ENCODE measurements at regions not wholly inside any gene's neighbourhood (a gene's known extent, or its start where the extent isn't known, plus 50 kb on each side); places are given as distances from the start of the nearest gene placed in this dataset.

DNA sequence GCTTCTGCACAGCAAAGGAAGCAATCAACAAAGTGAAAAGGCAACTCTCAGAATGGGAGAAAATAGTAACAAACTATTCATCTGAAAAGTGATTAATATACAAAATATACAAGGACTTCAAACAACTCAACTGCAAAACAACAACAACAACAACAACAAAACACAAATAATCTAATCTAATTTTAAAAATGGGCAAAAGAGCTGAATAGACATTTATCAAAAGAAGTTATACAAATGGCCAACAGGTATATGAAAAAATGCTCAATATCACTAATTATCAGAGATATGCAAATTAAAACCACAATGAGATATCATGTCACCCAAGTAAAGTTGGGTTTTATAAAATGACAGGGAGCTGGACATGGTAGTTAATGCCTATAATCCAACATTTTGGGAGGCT lies 602.8 kb upstream of the DIAPH2 start:
- POLR2A ChIA-PET (ENCODE audit: partially characterized antibody), result no interaction called here
- CTCF ChIA-PET (ENCODE audit: partially characterized antibody), result interaction anchor here (0.6 kb wide), 1 partner anchor 53 kb away, joined by 3 read pairs; no protein-coding TSS in a partner anchor
- FAIRE-seq, result no peak

More for the DNA sequence above, 602.8 kb upstream of the DIAPH2 start:
- no peak overlapping the region for H4K5ac ChIP-seq (ENCODE audit: insufficient read length, low read depth, low read length)
- no peak overlapping the region for H2BK120ac ChIP-seq (replicated peaks; ENCODE audit: low read depth, low read length)
- no peak overlapping the region for H4K8ac ChIP-seq (ENCODE audit: extremely low read depth, insufficient read depth, low read length)
- no peak overlapping the region for H3K23ac ChIP-seq (ENCODE audit: insufficient read length)
- no peak overlapping the region for H2BK5ac ChIP-seq (ENCODE audit: low read depth, low read length)
- H3K18ac ChIP-seq (ENCODE audit: extremely low read depth, low read length), result no peak overlapping the region
- no peaks in the 10 kb centered on the region for H3K27me3 ChIP-seq (replicated peaks in 1 of 4; ENCODE audit: control insufficient read depth in 3 of 4, extremely low read depth in 1 of 4, insufficient read depth in 3 of 4, low read length in 3 of 4)
- no peak overlapping the region for H3K56ac ChIP-seq (replicated peaks; ENCODE audit: insufficient read length, low read depth, low read length)
- no peak overlapping the region for H3K27ac ChIP-seq (ENCODE audit: low read depth, low read length)
- H2BK12ac ChIP-seq (ENCODE audit: low read depth, low read length), result no peak overlapping the region
- no peak for DNase-seq (ENCODE audit: low read depth in 1 of 2, low spot score in 2 of 2)
- H4K20me1 ChIP-seq (replicated peaks in 1 of 2; ENCODE audit: control insufficient read depth in 1 of 2, insufficient read depth in 2 of 2, low read length in 2 of 2), result no peaks in the 10 kb centered on the region
- no peak overlapping the region for H3K9ac ChIP-seq (replicated peaks in 1 of 4; ENCODE audit: extremely low read depth in 1 of 4, low read depth in 3 of 4, low read length in 3 of 4)
- no peaks in the 10 kb centered on the region for H3K9me3 ChIP-seq (ENCODE audit: insufficient read depth in 2 of 2, low read depth in 1 of 2, low read length in 1 of 2)
- H3K14ac ChIP-seq (ENCODE audit: insufficient read length), result no peak overlapping the region
- no peak overlapping the region for H2AFZ ChIP-seq (ENCODE audit: low read length)
- no peaks in the 10 kb centered on the region for H3K79me2 ChIP-seq (ENCODE audit: control insufficient read depth in 1 of 2, insufficient read depth in 2 of 2, low read length in 2 of 2)
- no peak overlapping the region for H4K91ac ChIP-seq (replicated peaks; ENCODE audit: insufficient read length, low read length)
- H2AK5ac ChIP-seq (ENCODE audit: low read depth, low read length), result no peak overlapping the region
- no peak overlapping the region for H3K4me2 ChIP-seq (ENCODE audit: insufficient read depth in 1 of 2, low read depth in 2 of 2, low read length in 2 of 2)
- no peaks in the 10 kb centered on the region for H3K23me2 ChIP-seq (ENCODE audit: low read depth, low read length)
- H3K4me3 ChIP-seq (ENCODE audit: extremely low read depth in 1 of 4, insufficient read depth in 2 of 4, low read depth in 3 of 4, low read length in 4 of 4), result no peak overlapping the region
- no peak for TF ChIP-seq SP4 (IDR thresholded peaks at IDR 0.05; ENCODE audit: low read length)
- no peak for TF ChIP-seq HDAC6 (IDR thresholded peaks at IDR 0.05; ENCODE audit: low read depth, low read length)
- TF ChIP-seq SRF (IDR thresholded peaks at IDR 0.05; ENCODE audit: low read depth, low read length), result no peak
- TF ChIP-seq, protein P1, sequence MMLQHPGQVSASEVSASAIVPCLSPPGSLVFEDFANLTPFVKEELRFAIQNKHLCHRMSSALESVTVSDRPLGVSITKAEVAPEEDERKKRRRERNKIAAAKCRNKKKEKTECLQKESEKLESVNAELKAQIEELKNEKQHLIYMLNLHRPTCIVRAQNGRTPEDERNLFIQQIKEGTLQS (IDR thresholded peaks at IDR 0.05; ENCODE audit: insufficient read depth, low read depth, low read length), result no peak
- no peak for TF ChIP-seq BRCA1 (IDR thresholded peaks at IDR 0.05; ENCODE audit: low read depth, low read length)
- TF ChIP-seq SIN3A (conservative IDR thresholded peaks at IDR 0.05 in 1 of 2, IDR thresholded peaks at IDR 0.05 in 1 of 2; ENCODE audit: low read depth in 1 of 2, low read length in 2 of 2), result no peak
- TF ChIP-seq BACH1 (IDR thresholded peaks at IDR 0.05; ENCODE audit: low read length), result no peak
- TF ChIP-seq TAF7 (optimal IDR thresholded peaks at IDR 0.05; ENCODE audit: borderline replicate concordance, low read depth, low read length), result no peak
- no peak for TF ChIP-seq JUN (IDR thresholded peaks at IDR 0.05; ENCODE audit: low read depth, low read length)
- TF ChIP-seq GABPA (IDR thresholded peaks at IDR 0.05; ENCODE audit: borderline replicate concordance, insufficient read depth, low read length), result no peak
- no peak for TF ChIP-seq SIRT6 (IDR thresholded peaks at IDR 0.05; ENCODE audit: low read length)
- TF ChIP-seq TBP (IDR thresholded peaks at IDR 0.05; ENCODE audit: low read depth, low read length), result no peak
- no peak for TF ChIP-seq RXRA (IDR thresholded peaks at IDR 0.05; ENCODE audit: insufficient read depth, low read depth, low read length)
- no peaks in the 10 kb centered on the region for H3K79me1 ChIP-seq (ENCODE audit: low read depth, low read length)
- H2BK20ac ChIP-seq (ENCODE audit: low read length), result no peak overlapping the region
- no peaks in the 10 kb centered on the region for H3K4me1 ChIP-seq (replicated peaks in 1 of 4; ENCODE audit: control insufficient read depth in 3 of 4, insufficient read depth in 4 of 4, low read length in 3 of 4)
- H3K4ac ChIP-seq (replicated peaks; ENCODE audit: insufficient read length, low read depth, low read length), result no peak overlapping the region
- no peak overlapping the region for H2BK15ac ChIP-seq (ENCODE audit: low read length)
- no peaks in the 10 kb centered on the region for H3K36me3 ChIP-seq (ENCODE audit: control insufficient read depth in 2 of 4, insufficient read depth in 4 of 4, low read length in 3 of 4)

All from H1 (cell line).